ENCODE measurements at regions not wholly inside any gene's neighbourhood (a gene's known extent, or its start where the extent isn't known, plus 50 kb on each side); places are given as distances from the start of the nearest gene placed in this dataset.

DNA sequence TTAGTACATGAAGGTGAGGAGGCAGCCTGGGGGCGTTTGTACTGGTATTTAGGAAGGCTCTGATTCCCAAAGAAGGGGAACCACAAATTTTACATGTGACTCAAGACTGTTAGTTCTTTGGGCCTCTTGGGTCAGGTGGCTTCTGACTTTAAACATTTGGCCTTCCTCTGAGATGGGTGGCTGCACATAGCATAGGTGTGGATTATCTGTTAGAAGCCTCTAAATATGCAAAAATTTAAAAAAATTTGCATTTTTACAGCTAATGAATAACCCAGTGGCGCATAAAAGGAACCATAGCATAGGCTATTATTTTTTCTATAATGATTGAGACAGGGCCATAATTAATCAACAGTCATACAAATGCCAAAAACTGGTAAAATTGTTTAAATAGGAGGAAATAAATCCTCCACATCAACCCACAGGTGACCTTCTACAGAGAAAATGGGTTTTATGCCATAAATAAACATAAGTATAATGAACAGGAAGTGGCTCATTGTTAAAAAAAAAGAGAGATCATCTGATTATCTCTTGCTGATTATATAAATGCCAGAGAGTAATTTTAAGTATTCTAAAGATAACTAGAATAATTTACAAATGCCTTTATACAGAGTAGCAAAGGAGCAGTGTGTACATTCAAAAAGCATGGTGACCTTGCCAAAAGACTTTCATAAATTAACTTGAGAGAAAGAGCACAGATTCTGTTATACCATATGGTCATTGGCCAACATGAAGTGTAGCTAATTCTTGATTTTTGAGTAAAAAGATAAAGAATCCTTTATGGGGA lies 284.2 kb upstream of the ATP2B1 start:
- TF ChIP-seq, protein P1, sequence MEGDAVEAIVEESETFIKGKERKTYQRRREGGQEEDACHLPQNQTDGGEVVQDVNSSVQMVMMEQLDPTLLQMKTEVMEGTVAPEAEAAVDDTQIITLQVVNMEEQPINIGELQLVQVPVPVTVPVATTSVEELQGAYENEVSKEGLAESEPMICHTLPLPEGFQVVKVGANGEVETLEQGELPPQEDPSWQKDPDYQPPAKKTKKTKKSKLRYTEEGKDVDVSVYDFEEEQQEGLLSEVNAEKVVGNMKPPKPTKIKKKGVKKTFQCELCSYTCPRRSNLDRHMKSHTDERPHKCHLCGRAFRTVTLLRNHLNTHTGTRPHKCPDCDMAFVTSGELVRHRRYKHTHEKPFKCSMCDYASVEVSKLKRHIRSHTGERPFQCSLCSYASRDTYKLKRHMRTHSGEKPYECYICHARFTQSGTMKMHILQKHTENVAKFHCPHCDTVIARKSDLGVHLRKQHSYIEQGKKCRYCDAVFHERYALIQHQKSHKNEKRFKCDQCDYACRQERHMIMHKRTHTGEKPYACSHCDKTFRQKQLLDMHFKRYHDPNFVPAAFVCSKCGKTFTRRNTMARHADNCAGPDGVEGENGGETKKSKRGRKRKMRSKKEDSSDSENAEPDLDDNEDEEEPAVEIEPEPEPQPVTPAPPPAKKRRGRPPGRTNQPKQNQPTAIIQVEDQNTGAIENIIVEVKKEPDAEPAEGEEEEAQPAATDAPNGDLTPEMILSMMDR (IDR thresholded peaks at IDR 0.05; ENCODE audit: insufficient read depth, low read length), result no peak
- no peak overlapping the region for H3K4me3 ChIP-seq (ENCODE audit: low read depth, low read length)
- DNase-seq (ENCODE audit: low read depth), result no peak

DNA sequence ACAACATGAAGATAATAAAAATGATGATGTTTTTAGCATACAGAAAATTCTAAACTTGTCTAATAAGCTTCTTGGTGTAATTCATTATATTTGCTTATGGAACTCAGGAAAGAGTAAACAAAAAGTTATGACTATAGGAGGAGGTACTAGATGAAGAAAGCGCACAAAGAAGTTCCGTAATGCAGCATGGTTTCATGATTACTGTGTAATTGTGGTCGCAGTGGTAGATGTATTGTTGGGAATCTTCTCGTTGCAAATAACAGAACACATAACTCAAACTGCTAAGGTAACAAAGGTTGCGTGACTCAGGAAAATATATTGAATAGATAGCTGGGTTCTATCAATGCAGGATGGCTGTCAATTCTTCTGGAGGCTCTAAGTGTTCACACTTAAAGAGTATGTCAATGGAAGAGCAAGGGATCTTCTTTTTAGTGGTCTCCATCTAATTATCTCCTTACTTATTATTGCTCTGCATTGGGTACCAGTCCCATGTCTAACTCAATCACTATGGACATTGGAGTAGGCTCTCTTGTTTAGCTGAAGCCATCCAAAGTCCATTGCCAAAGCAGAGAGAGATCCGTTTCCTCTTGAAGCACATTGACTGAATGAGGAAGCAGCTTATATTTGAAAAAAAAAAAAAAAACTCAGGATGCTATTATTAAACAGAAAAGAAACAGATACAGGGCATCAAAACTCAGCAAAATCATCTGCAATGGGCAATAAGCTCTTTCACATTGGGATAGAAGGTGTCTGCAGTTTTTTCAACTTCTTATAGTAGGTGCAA lies 283.4 kb upstream of the ATP2B1 start:
- H3K4me3 ChIP-seq (ENCODE audit: low read depth, low read length), result no peak overlapping the region
- DNase-seq (ENCODE audit: low read depth), result no peak
- TF ChIP-seq, protein P1 (IDR thresholded peaks at IDR 0.05; ENCODE audit: insufficient read depth, low read length), result no peak

DNA sequence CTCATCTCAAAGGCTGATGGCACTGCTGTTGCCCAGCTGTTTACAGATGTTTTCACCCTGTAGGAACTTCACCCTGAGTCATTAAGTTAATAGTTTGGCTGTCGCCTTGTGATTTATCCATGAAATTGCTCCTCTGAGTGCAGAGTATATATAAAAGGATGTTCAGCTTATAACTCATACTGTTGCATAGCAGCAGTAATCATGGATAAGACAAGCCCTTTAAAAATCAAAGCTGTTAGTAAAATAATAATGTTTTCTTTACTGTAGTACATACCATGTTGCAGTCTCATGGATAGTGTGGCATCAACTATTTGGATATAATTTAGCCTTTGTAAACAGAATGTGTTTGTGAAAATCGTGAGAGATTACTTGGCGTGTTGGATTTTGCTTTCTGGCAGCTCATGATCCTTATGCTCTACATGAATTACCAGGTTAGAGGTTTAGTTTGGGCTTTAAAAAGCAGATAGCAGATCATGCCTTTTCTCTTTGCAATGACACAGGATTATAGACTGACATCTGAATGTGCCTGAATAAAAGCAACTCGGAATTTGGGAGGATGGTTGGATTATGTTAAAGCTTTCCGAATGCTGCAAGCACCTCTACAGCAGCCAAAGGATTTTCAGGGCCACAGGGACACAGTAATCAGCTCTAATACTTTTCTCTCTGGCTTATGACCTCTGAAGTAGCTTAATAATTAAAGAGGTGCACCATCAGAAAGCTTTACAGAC lies 279.7 kb upstream of the ATP2B1 start:
- TF ChIP-seq, protein P1 (IDR thresholded peaks at IDR 0.05; ENCODE audit: insufficient read depth, low read length), result no peak
- H3K4me3 ChIP-seq (ENCODE audit: low read depth, low read length), result no peak overlapping the region
- DNase-seq (ENCODE audit: low read depth), result no peak

DNA sequence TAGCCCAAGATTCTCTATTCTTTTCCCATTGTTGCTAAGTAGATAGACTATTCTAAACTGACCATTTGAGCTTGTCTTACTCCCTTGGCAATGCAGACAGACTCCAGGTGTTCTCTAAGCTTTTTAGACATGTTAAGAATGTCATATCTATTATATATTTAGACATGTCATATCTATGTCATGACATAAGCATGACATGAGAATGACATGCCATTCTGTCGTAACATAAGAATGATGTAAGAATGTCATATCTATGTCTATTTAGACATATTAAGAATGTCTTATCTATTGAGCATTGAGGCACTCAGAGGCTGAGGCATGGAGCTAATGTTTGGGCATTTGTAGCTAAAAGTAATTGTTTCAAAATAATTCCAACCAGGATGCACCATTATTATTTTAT lies 277.3 kb upstream of the ATP2B1 start:
- no peak for DNase-seq (ENCODE audit: low read depth)
- TF ChIP-seq, protein P1 (IDR thresholded peaks at IDR 0.05; ENCODE audit: insufficient read depth, low read length), result no peak
- H3K4me3 ChIP-seq (ENCODE audit: low read depth, low read length), result no peak overlapping the region

DNA sequence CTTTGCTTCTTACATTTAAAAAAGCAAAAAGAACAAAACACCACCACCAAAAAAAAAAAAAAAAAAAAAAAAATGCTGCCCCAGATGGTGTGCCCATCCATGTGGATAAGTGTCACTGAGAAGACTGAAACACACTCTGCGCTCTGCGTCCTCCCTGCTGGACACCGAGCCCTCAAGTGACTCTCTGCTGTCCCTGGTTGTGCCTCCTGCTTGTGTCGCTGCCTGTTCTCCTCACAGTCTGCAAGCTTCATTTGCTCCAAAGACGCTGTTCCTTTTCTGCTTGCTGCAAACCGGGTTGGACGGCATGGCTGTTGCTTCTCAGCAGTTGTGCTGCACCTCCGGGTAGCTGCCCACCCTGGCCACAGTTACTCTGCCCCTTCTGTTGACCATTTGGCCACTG lies 276.2 kb upstream of the ATP2B1 start:
- H3K4me3 ChIP-seq (ENCODE audit: low read depth, low read length), result no peak overlapping the region
- TF ChIP-seq, protein P1 (IDR thresholded peaks at IDR 0.05; ENCODE audit: insufficient read depth, low read length), result no peak
- DNase-seq (ENCODE audit: low read depth), result no peak

DNA sequence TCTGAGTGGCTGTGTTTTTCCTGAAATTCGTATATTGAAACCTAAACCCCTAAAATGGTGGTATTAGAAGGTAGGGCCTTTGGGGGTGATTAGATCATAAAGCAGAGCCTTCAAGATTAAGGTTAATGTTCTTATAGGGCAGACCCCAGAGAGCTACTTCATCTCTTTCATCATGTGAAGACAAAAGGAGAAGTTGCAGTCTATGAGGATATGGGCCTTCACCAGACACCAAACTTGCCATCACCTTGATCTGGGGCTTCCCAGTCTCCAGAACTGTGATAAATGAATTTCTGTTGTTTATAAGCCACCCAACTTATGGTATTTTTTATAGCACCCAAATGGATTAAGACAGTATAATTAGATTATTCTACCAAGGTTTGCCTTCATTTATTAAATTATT lies 275.0 kb upstream of the ATP2B1 start:
- DNase-seq (ENCODE audit: low read depth), result no peak
- TF ChIP-seq, protein P1 (IDR thresholded peaks at IDR 0.05; ENCODE audit: insufficient read depth, low read length), result no peak

More for the DNA sequence above, 275.0 kb upstream of the ATP2B1 start:
- H3K4me3 ChIP-seq (ENCODE audit: low read depth, low read length), result no peak overlapping the region
